Hypothalamus (tissue), 51 donors: ENCODE measurements at regions not wholly inside any gene's neighbourhood (a gene's known extent, or its start where the extent isn't known, plus 50 kb on each side); places are given as distances from the start of the nearest gene placed in this dataset.
"Not testable (repeated sequence)": the region's sequence is repeated elsewhere in the genome, so short reads cannot be mapped to it uniquely, and the experiment has no call there.

Experiments used
- DNase-seq, 51 donors: peaks; one replicate each; lab custom pipeline; 2025; lab: John Stamatoyannopoulos, UW

DNA sequence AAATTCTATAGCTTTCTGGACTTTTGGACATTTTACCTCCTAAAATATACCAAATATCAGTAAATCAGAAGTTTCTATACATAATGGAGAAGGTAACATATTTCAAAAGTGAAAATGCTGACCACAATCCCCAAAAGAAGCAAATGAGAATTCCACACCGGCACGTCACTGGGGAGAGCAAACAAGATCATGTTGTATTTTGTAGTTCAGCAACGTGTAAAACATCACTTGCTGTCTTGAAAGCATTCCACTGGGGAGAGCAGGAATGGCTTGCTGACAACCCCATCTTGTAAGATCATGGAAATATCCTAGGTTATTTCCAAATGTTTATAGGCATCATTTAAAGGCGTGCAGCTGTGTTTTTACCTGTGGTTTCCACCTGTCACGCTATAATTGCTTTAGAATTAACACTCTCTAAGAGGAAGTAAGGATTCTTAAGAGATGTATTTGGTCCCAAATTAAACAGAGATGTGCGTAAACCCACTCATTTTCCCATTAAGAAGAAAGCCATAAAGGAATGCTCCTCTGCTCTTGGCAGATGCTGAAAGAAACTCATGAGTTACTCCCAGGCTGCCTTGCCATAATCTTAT, 397.1 kb upstream of the POT1 start:
- DNase-seq, result no peak

DNA sequence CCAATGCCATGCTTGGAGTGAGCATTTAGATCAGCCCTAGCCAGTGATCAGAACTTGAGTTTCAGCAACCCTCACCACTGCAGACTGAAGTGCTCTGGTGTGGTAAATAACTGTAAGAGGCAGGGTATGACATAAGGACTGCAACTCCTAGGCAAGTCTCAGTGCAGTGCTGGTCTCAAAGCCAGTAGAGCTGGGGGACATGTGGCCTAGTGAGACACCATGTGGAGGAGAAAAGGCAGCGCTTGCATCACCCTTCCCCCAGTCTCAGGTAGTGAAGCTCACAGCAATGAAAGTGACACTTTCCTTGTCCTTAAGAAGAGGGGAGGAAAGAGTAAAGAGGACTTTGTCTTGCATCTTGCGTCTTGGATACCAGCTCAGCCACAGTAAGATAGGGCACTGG, 386.8 kb upstream of the POT1 start:
- DNase-seq, result peak in 14 of 51 donors; percentile 0 to 27 (median 8)

DNA sequence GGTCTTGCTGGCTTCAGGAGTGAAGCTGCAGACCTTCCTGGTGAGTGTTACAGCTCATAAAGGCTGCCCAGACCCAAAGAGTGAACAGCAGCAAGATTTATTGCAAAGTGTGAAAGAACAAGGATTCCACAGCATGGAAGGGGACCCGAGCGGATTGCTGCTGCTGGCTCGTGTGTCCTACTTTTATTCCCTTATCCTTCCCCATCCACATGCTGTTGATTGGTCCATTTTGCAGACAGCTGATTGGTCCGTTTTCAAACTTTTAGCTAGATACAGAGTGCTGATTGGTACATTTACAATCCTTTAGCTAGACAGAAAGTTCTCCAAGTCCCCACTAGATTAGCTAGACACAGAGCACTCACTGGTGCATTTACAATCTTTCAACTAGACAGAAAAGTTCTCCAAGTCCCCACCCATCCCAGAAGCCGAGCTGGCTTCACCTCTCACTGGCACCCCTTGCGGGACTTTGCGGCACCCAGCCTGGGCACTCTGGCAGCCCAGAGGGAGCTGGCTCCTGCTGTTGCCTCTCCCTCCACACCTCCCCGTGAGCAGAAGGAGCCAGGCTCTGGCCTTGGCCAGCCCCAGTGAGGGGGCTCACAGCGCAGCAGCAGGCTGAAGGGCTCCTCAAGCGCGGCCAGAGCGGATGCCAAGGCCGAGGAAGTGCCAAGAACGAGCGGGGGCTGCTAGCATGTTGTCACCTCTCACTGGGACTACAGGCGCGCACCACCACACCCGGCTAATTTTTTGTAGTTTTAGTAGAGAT, 369.6 kb upstream of the POT1 start:
- DNase-seq, result no peak

- no peak for DNase-seq
These were observed 350.3 kb upstream of the POT1 start for GRCh38 chr7:125279961-125280360.

- DNase-seq, result no peak
These were observed 348.7 kb upstream of the POT1 start for GRCh38 chr7:125278318-125278717.

DNA sequence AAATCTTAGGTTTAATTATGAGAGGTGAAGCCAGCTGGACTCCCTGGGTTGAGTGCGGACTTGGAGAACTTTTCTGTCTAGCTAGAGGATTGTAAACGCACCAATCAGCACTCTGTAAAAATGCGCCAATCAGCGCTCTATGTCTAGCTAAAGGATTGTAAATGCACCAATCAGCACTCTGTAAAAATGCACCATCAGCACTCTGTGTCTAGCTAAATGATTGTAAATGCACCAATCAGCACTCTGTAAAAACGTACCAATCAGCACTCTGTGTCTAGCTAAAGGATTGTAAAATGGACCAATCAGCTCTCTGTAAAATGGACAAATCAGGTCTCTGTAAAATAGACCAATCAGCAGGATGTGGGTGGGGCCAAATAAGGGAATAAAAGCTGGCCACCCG, 345.1 kb upstream of the POT1 start:
- not testable (repeated sequence) for DNase-seq

GRCh38 chr7:125264174-125264856, 334.7 kb upstream of the POT1 start:
- not testable (repeated sequence) for DNase-seq

DNA sequence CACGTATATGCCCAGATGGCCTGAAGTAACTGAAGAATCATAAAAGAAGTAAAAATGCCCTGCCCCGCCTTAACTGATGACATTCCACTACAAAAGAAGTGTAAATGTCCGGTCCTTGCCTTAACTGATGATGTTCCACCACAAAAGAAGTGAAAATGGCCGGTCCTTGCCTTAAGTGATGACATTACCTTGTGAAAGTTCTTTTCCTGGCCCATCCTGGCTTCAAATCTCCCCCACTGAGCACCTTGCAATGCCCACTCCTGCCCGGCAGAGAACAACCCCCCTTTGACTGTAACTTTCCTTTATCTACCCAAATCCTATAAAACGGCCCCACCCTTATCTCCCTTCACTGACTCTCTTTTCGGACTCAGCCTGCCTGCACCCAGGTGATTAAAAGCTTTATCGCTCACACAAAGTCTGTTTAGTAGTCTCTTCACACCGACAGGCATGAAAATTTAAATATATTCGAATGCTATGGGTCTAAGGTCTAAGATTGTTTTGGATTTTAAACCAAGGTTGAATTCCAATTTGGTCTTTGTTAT, 329.3 kb upstream of the POT1 start:
- DNase-seq, result not testable (repeated sequence)

DNA sequence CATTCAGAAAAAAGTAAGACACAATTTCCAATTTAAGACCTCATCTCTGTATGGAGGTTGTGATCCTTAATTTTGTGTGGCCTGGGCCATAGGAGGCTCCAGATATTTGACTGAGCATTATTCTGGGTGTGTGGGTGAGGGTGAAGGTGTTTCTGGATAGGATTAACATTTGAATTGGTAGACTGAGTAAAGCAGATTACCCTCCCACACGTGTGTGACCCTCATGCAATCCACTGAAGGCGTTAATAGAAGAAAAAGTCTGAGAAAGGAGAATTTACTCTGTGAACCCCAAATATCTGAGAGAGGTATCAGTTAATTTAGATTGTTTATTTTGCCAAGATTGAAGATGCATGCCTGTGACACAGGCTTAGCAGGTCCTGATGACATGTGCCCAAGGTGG, 328.0 kb upstream of the POT1 start:
- DNase-seq, result no peak

GRCh38 chr7:125256446-125256845, 326.8 kb upstream of the POT1 start:
- no peak for DNase-seq

DNA sequence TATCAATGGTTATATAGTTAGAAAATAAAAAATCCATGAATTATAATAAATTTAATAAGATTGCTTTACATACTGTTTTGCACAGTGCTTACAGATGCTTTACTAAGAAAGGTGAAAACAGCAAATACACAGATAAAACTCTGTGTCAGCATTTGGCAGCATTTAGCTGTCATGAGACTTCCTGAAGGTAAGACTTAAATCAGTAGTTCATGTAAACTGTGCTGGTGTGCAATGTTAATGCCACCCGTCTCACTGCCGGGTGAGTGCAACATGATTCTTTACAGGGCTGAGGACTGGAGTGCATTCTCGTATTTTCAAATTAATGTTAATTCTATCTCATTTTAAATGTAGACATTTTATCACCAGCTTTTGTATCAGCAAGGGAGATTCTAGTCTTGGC, 326.2 kb upstream of the POT1 start:
- DNase-seq, result no peak

DNA sequence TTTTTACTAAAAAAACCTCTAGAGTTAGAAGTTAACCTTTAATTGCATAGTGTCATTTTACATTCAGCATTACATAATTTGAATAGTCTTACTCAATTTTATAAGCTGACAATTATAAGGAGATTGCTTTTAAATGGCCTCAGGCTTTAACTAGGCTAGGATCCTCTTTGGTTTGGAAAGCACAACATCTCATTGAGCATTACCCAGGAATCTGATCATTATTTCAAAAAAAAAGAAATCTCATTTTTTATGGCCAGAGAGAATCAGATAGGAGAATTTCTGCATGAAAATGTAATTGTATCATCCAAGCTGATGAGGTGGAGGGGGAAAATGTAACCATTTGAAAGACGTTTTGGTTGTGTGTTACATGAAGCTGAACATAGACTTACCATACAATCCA, 324.9 kb upstream of the POT1 start:
- no peak for DNase-seq

- DNase-seq, result no peak
These were observed 324.0 kb upstream of the POT1 start for GRCh38 chr7:125253452-125254190.

- DNase-seq, result no peak
These were observed 318.0 kb upstream of the POT1 start for GRCh38 chr7:125247514-125248098.

DNA sequence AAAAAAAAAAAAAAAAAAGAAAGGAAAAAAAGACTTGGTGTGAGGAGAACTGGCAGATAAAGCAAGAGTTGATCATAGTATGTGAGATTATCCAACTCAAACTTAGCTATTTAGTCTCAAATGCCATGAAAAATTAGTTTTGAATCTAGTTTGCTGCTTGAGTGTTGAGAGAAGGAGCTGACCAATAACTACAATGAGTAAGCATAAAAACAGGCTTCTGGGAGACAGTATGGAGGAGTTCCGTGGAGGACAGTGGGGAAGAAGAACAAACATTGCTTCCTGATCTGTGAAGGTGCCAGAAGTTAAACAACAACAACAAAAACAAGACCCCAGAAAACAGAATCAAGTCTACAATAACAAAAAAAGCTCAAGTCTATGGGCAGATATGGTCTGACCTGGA, 317.1 kb upstream of the POT1 start:
- no peak for DNase-seq

- no peak for DNase-seq
These were observed 311.9 kb upstream of the POT1 start for GRCh38 chr7:125241548-125241947.

- DNase-seq, result no peak
These were observed 293.0 kb upstream of the POT1 start for GRCh38 chr7:125222596-125222995.

- no peak for DNase-seq
These were observed 288.5 kb upstream of the POT1 start for GRCh38 chr7:125218076-125218475.

- DNase-seq, result no peak
These were observed 271.4 kb upstream of the POT1 start for GRCh38 chr7:125201002-125201401.

DNA sequence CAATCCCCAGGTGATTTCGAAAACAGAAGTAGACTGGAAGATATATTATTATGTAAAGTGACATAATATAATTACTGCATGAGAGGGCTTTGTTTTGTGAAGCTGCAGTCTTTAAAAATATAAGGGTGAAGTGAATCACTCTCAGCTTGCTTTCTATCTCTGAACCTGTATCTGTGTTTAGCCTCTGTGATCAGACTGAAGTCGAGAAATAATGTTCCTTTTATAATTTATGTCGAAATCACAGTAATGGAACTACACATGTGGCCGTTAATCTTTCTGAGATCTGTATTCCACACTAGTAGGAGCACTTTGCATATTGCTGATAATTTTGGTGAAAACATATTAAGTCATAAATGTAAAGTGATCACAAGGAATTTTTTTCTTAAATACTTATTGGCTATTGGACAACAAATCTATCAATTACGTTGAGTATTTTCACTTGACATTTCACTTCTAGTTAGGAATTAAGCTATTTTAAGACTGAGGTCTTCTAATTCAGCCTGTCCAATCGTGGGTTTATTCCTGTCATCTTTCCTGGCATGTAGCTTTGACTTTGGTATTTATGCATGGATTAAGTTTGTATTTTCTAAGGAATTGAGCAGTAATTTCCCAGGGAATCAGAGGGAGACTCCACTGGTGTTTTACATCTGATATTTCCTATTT, 268.2 kb upstream of the POT1 start:
- no peak for DNase-seq
